ENCODE measurements at regions not wholly inside any gene's neighbourhood (a gene's known extent, or its start where the extent isn't known, plus 50 kb on each side); places are given as distances from the start of the nearest gene placed in this dataset.

DNA sequence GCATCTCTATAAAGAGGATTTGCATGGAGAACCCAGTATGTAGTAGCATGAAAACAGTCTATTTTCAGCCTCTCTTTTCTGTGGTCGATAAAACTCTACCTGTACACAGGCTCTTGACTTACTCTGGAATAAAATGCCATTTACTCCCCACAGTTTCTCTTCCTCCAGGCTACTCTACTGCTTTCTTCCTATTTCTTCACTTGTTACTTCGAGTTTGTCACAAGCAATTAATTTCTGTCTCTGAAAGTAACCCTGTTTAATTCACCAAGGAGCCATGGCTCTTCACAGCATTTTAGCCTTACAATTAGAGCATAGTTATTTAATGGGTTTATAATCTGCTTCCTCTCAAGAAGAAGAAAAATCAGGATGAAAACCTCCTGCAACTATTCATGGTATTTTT is 472.9 kb upstream of the PRKX start:
- Histone ChIP-seq H3K79me2 (ENCODE audit: control insufficient read depth, low read length) (no peaks in the 10 kb centered on the region), H3K4me1 (ENCODE audit: control insufficient read depth, low read length) (no peaks in the 10 kb centered on the region), H3F3A (ENCODE audit: control insufficient read depth, insufficient read depth) (no peaks in the 10 kb centered on the region), H3K4me2 (ENCODE audit: low read length) (no peak overlapping the region), H3K4me3 (ENCODE audit: low read length) (no peak overlapping the region), H3K36me3 (ENCODE audit: control insufficient read depth, low read length) (no peaks in the 10 kb centered on the region), H3K9me3 (ENCODE audit: control insufficient read depth, insufficient read depth, low read length) (no peaks in the 10 kb centered on the region), H3K27ac (ENCODE audit: low read depth, low read length) (no peak overlapping the region), H3K9me2 (replicated peaks; ENCODE audit: control insufficient read depth, low read length) (no peaks in the 10 kb centered on the region), H3K27me3 (ENCODE audit: control insufficient read depth, low read length) (no peaks in the 10 kb centered on the region), H4K20me1 (ENCODE audit: control insufficient read depth, insufficient read depth, low read depth, low read length) (no peaks in the 10 kb centered on the region)
- no peak for TF ChIP-seq EZH2phosphoT487 (IDR thresholded peaks at IDR 0.05; ENCODE audit: borderline replicate concordance, low read length)
- TF ChIP-seq, protein P1, sequence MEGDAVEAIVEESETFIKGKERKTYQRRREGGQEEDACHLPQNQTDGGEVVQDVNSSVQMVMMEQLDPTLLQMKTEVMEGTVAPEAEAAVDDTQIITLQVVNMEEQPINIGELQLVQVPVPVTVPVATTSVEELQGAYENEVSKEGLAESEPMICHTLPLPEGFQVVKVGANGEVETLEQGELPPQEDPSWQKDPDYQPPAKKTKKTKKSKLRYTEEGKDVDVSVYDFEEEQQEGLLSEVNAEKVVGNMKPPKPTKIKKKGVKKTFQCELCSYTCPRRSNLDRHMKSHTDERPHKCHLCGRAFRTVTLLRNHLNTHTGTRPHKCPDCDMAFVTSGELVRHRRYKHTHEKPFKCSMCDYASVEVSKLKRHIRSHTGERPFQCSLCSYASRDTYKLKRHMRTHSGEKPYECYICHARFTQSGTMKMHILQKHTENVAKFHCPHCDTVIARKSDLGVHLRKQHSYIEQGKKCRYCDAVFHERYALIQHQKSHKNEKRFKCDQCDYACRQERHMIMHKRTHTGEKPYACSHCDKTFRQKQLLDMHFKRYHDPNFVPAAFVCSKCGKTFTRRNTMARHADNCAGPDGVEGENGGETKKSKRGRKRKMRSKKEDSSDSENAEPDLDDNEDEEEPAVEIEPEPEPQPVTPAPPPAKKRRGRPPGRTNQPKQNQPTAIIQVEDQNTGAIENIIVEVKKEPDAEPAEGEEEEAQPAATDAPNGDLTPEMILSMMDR (IDR thresholded peaks at IDR 0.05; ENCODE audit: low read depth, low read length, poor library complexity, severe bottlenecking), result no peak

DNA sequence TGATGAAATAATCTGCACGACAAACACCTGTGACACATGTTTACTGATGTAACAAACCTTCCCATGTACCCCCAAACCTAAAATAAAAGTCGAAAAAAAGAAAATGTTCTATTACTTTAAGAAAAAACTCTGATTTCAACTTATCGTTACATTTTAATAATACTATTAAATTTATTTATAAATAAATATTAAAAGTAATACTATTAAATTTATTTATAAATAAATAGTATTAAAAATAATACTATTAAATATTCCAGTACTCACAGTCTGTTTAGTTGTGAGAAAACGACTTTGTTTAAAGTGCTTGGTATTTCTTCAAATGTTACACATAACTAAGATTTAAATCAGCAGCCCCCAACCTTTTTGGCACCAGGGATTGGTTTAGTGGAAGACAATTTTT is 471.6 kb upstream of the PRKX start:
- H3F3A ChIP-seq (ENCODE audit: control insufficient read depth, insufficient read depth), result no peaks in the 10 kb centered on the region
- no peaks in the 10 kb centered on the region for H3K4me1 ChIP-seq (ENCODE audit: control insufficient read depth, low read length)
- TF ChIP-seq, protein P1 (IDR thresholded peaks at IDR 0.05; ENCODE audit: low read depth, low read length, poor library complexity, severe bottlenecking), result no peak
- TF ChIP-seq EZH2phosphoT487 (IDR thresholded peaks at IDR 0.05; ENCODE audit: borderline replicate concordance, low read length), result no peak
- no peak overlapping the region for H3K4me3 ChIP-seq (ENCODE audit: low read length)
- no peaks in the 10 kb centered on the region for H3K36me3 ChIP-seq (ENCODE audit: control insufficient read depth, low read length)
- H3K9me3 ChIP-seq (ENCODE audit: control insufficient read depth, insufficient read depth, low read length), result no peaks in the 10 kb centered on the region
- H3K9me2 ChIP-seq (replicated peaks; ENCODE audit: control insufficient read depth, low read length), result no peaks in the 10 kb centered on the region
- H4K20me1 ChIP-seq (ENCODE audit: control insufficient read depth, insufficient read depth, low read depth, low read length), result no peaks in the 10 kb centered on the region
- H3K27ac ChIP-seq (ENCODE audit: low read depth, low read length), result no peak overlapping the region
- H3K79me2 ChIP-seq (ENCODE audit: control insufficient read depth, low read length), result no peaks in the 10 kb centered on the region
- no peaks in the 10 kb centered on the region for H3K27me3 ChIP-seq (ENCODE audit: control insufficient read depth, low read length)
- H3K4me2 ChIP-seq (ENCODE audit: low read length), result no peak overlapping the region

DNA sequence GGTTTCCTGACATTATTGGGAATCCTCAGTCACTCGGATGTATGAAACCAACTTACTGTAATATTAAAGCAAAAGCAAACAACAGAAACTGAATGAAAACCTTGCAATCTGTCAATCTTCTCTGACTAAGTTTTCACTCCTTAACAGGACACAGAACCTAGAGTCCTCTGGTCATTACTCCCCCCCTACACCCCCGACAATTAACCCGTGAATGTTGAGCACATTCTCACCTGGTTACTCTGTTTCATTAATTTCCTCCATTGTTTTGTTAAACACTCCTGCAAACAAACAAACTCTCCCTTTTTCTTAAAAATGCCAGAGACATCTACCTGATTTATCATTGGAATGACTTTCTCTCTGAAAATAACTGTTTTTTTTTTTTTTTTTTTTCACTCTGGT is 469.0 kb upstream of the PRKX start:
- Histone ChIP-seq H3K79me2 (ENCODE audit: control insufficient read depth, low read length) (no peaks in the 10 kb centered on the region), H3F3A (ENCODE audit: control insufficient read depth, insufficient read depth) (no peaks in the 10 kb centered on the region), H3K36me3 (ENCODE audit: control insufficient read depth, low read length) (no peaks in the 10 kb centered on the region), H3K27me3 (ENCODE audit: control insufficient read depth, low read length) (no peaks in the 10 kb centered on the region), H3K4me3 (ENCODE audit: low read length) (no peak overlapping the region), H3K4me2 (ENCODE audit: low read length) (no peak overlapping the region), H4K20me1 (ENCODE audit: control insufficient read depth, insufficient read depth, low read depth, low read length) (no peaks in the 10 kb centered on the region), H3K9me3 (ENCODE audit: control insufficient read depth, insufficient read depth, low read length) (no peaks in the 10 kb centered on the region), H3K27ac (ENCODE audit: low read depth, low read length) (no peak overlapping the region), H3K4me1 (ENCODE audit: control insufficient read depth, low read length) (no peaks in the 10 kb centered on the region), H3K9me2 (replicated peaks; ENCODE audit: control insufficient read depth, low read length) (no peaks in the 10 kb centered on the region)
- TF ChIP-seq, protein P1 (IDR thresholded peaks at IDR 0.05; ENCODE audit: low read depth, low read length, poor library complexity, severe bottlenecking), result no peak
- no peak for TF ChIP-seq EZH2phosphoT487 (IDR thresholded peaks at IDR 0.05; ENCODE audit: borderline replicate concordance, low read length)

Measured in DOHH2 (cell line).